Common myeloid progenitor, CD34-positive (primary cell): ENCODE measurements at regions not wholly inside any gene's neighbourhood (a gene's known extent, or its start where the extent isn't known, plus 50 kb on each side); places are given as distances from the start of the nearest gene placed in this dataset.
A peak's percentile ranks its signal among the peaks of the same experiment; 100 is the strongest.

Source experiments
- CTCF ChIA-PET: fragments of 350-600 bp; sonication (Branson Sonifier 250); formaldehyde crosslinking; loops from one replicate; lab custom pipeline; 2021; ENCODE audit warnings: antibody characterized with exemption; lab: Charles Lee
- POLR2A ChIA-PET: fragments of 350-600 bp; sonication (Branson Sonifier 250); formaldehyde crosslinking; loops from one replicate; lab custom pipeline; 2021; ENCODE audit warnings: antibody characterized with exemption; lab: Charles Lee
- DNase-seq, 3 donors: peaks; one replicate each; pipeline versions ENCODE4 v3.0.0 to v3.0.0-alpha.2; 2013
- H3K27ac ChIP-seq, 2 experiments: 1 replicate in 1 of 2; 2 replicates in 1 of 2; pipeline ENCODE4 v1.7.0; 2013; ENCODE audit warnings: inconsistent platforms in 2 of 2, low read length in 2 of 2, mild to moderate bottlenecking in 2 of 2, low read depth in 1 of 2, moderate library complexity in 1 of 2; ENCODE audit not compliant: severe bottlenecking in 2 of 2, insufficient read depth in 1 of 2, poor library complexity in 1 of 2
- H3K27me3 ChIP-seq, 5 experiments: replicated peaks in 2 of 5; 1 replicate in 3 of 5; 2 replicates in 2 of 5; pipeline versions ENCODE4 v1.6.1 to v1.7.0; 2013; ENCODE audit warnings: low read length in 4 of 5, mild to moderate bottlenecking in 2 of 5, moderate library complexity in 2 of 5, inconsistent platforms in 1 of 5; ENCODE audit not compliant: insufficient read depth in 5 of 5, control insufficient read depth in 4 of 5
- H3K36me3 ChIP-seq, 4 experiments: 1 replicate in 2 of 4; 2 replicates in 2 of 4; pipeline versions ENCODE4 v1.6.1 to v1.7.0; 2013; ENCODE audit warnings: low read length in 3 of 4, control low read depth in 1 of 4, mild to moderate bottlenecking in 1 of 4; ENCODE audit not compliant: control insufficient read depth in 4 of 4, insufficient read depth in 4 of 4
- H3K4me1 ChIP-seq, 4 experiments: 1 replicate in 3 of 4; 2 replicates in 1 of 4; pipeline versions ENCODE4 v1.6.1 to v1.7.1; 2013; ENCODE audit warnings: low read length in 3 of 4, mild to moderate bottlenecking in 3 of 4, control low read depth in 1 of 4, inconsistent platforms in 1 of 4, moderate library complexity in 1 of 4; ENCODE audit not compliant: control insufficient read depth in 4 of 4, insufficient read depth in 4 of 4; ENCODE audit errors: control extremely low read depth in 1 of 4
- H3K4me3 ChIP-seq, 7 experiments: 1 replicate in 4 of 7; 2 replicates in 3 of 7; pipeline versions ENCODE4 v1.5.1 to v1.7.0; 2013; ENCODE audit warnings: mild to moderate bottlenecking in 7 of 7, low read length in 6 of 7, moderate library complexity in 6 of 7, inconsistent platforms in 2 of 7, low read depth in 2 of 7, control low read depth in 1 of 7; ENCODE audit not compliant: insufficient read depth in 4 of 7, control insufficient read depth in 1 of 7; ENCODE audit errors: extremely low read depth in 1 of 7
- H3K9me3 ChIP-seq, 5 experiments: 1 replicate in 4 of 5; 2 replicates in 1 of 5; pipeline versions ENCODE4 v1.6.1 to v1.7.1; 2013; ENCODE audit warnings: low read length in 4 of 5, mild to moderate bottlenecking in 2 of 5, inconsistent platforms in 1 of 5, low read depth in 1 of 5, moderate library complexity in 1 of 5; ENCODE audit not compliant: control insufficient read depth in 4 of 5, insufficient read depth in 2 of 5; ENCODE audit errors: control extremely low read depth in 1 of 5
- WGBS: methylation state at CpG from one replicate; pipeline ENCODE4 v1.1.5; 2013; ENCODE audit not compliant: insufficient coverage; 5-methylcytosine and 5-hydroxymethylcytosine counted together

DNA sequence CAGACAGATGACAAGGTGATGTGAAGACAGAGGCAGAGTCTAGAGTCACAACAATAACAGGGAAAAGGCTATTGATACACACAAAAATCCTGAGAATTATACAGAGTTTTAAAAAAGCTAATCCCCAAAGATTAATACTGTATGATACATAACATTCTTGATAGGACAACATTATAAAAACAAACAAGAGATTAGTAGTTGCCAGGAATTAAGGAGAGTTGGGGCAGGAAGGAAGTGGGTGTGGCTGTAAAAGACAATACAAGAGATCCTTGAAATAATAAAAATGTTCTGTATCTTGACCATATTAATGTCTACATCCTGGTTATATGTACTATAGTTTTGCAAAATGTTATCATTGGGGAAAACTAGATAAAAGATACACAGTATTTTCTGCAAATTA is 309.5 kb upstream of the PMFBP1 start:
- POLR2A ChIA-PET = no interaction called here
- no peak for DNase-seq
- CTCF ChIA-PET = no interaction called here
- Histone ChIP-seq H3K9me3 (no peaks in the 10 kb centered on the region), H3K36me3 (no peaks in the 10 kb centered on the region), H3K27me3 (no peaks in the 10 kb centered on the region), H3K4me3 (no peak overlapping the region), H3K27ac (no peak overlapping the region), H3K4me1 (peaks cover 0 to 5% (median 2%) of the 10 kb centered on the region in 4 experiments)

DNA sequence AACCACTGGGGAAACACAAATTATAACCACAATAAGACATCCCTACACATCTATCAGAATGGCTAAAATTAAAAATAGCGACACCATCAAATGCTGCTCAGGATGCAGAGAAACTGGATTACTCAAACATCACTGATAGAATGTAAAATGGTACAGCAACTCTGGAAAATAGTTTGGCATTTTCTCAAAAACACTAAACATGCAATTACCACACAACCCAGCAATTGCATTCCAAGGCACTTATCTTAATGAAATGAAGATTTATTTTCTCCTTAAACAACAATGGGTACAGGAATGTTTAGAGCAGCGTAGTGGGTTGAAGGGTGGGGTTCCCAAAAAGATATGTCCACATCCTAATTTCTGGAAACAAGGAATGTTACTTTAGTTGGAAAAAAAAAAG is 309.0 kb upstream of the PMFBP1 start:
- Histone ChIP-seq H3K36me3 (no peaks in the 10 kb centered on the region), H3K27ac (no peak overlapping the region), H3K4me3 (no peak overlapping the region), H3K4me1 (peaks cover 0 to 5% (median 2%) of the 10 kb centered on the region in 4 experiments), H3K9me3 (no peaks in the 10 kb centered on the region), H3K27me3 (no peaks in the 10 kb centered on the region)
- CTCF ChIA-PET = no interaction called here
- POLR2A ChIA-PET = no interaction called here
- WGBS = 100% methylated on average over 1 of the region's 2 CpGs
- no peak for DNase-seq

DNA sequence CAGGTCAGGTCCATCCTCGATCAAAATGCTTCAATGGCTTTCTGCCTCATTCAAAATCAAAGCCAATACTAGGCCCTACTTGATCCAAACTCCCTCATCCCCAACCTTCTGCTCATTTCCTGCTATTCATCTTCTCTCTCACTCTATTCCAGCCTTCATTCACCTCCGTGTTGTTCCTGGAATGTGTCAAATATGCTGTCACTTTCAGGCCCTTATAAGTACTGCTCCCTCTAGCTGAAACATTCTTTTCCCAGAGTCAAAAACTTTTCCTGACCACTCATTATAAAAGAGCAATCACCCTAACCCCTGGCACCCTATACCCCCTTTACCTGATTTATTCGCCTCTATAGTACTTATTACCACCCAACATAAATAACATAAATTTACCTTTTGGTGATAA is 303.7 kb upstream of the PMFBP1 start:
- Histone ChIP-seq H3K4me3 (no peak overlapping the region), H3K9me3 (no peaks in the 10 kb centered on the region), H3K27ac (no peak overlapping the region), H3K4me1 (no peaks in the 10 kb centered on the region), H3K27me3 (no peaks in the 10 kb centered on the region), H3K36me3 (peaks cover 0 to 2% (median 0%) of the 10 kb centered on the region in 4 experiments)
- ChIA-PET POLR2A (no interaction called here), CTCF (interaction anchor here (1.2 kb wide), 1 partner anchor 76 kb away, joined by 3 read pairs; no protein-coding TSS in a partner anchor)
- DNase-seq = no peak
- WGBS = 100% methylated on average over 1 of the region's 3 CpGs

DNA sequence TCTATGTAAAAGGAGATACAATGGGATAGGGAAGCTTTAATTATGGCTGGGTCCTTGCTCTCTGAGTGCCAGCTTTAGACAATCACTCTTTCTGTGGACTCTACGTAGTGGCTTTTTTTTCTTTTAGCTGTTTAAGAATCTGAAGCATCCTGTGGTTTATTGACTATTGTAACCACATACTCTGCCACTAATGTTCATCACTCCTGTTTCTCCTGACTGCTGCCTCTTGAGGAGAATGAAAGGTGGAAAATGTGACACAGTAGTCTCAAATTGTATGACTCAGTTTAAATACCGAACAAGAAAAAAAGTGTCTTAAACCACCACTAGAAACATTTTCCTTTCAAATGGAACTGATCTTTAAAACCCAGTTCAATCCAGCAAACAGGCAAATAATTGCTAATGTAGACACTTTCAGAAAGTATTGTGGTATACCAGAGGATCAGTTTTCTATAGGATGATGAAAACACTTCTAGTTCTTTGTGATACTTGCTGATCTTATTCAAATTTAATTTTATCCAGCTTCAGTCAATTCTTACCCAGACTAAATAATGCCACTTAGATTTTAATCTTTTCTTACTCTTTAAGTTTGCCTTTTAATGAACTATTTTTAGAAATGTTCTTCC is 302.7 kb upstream of the PMFBP1 start:
- no CpG with 5 or more reads among the region's 2 CpGs for WGBS
- Histone ChIP-seq H3K4me3 (no peak overlapping the region), H3K4me1 (no peaks in the 10 kb centered on the region), H3K27ac (no peak overlapping the region), H3K9me3 (no peaks in the 10 kb centered on the region), H3K36me3 (peaks cover 0 to 2% (median 0%) of the 10 kb centered on the region in 4 experiments), H3K27me3 (no peaks in the 10 kb centered on the region)
- peak in 1 of 3 donors; percentile 6 for DNase-seq
- CTCF ChIA-PET = no interaction called here
- POLR2A ChIA-PET = no interaction called here

DNA sequence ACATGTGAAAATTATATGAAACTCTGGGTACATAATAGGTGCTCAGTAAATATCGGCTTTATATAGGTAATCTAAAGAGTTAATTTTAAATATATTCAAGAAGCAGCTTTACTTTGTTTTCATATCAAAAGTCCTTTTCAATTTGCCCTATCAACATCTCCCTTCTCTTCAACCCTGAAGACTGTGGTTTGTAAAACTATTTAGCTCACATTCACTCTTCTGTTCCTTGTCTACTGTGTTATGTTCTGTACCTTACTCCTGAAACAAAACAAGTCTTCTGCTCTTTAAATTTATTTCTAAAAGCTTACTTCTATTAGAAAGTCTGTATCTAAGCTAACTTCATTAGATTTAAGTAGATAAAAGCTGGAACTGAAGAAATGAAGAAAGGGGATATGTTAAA is 301.7 kb upstream of the PMFBP1 start:
- ChIA-PET CTCF (no interaction called here), POLR2A (no interaction called here)
- H3K36me3 ChIP-seq = peaks cover 0 to 2% (median 0%) of the 10 kb centered on the region in 4 experiments
- no peak for DNase-seq
- no peaks in the 10 kb centered on the region for H3K4me1 ChIP-seq
- WGBS = no CpG with 5 or more reads among the region's 1 CpG
- no peak overlapping the region for H3K4me3 ChIP-seq
- no peaks in the 10 kb centered on the region for H3K9me3 ChIP-seq
- H3K27me3 ChIP-seq = no peaks in the 10 kb centered on the region
- no peak overlapping the region for H3K27ac ChIP-seq

DNA sequence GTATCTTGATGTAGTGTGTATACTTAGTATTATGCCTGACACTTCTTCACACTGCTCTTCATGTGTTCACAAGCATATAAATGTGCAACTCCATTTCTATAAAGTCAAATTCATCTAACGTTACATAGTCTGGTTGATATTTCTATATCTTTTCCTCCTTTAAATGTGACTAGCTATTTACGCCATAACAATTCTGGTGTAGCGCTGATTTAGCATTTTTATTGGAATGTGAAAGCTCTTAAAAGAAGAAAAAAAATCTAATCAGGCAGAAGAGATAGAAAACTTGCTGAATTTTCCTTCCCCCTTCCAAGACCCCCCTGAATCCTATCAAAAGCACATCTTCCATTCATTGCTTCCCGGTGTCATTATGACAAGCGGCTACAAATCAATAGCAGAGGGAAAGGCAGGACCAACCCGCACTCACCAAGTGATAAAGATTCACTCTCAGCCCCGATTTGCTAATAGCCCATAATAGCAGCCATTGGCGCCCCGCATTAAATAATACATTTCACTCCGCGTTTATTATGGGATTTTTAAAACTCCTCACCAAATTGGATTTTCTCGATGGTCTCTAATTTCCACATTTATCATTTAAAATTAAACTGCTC is 299.5 kb upstream of the PMFBP1 start:
- DNase-seq = no peak
- Histone ChIP-seq H3K27ac (no peak overlapping the region), H3K9me3 (no peaks in the 10 kb centered on the region), H3K36me3 (peaks cover 0 to 2% (median 0%) of the 10 kb centered on the region in 4 experiments), H3K4me3 (no peak overlapping the region), H3K4me1 (no peaks in the 10 kb centered on the region), H3K27me3 (no peaks in the 10 kb centered on the region)
- WGBS = 98% methylated on average over 6 of the region's 12 CpGs
- POLR2A ChIA-PET = no interaction called here
- CTCF ChIA-PET = interaction anchor here (2.0 kb wide), 1 partner anchor 347 kb away, joined by 7 read pairs; no protein-coding TSS in a partner anchor

DNA sequence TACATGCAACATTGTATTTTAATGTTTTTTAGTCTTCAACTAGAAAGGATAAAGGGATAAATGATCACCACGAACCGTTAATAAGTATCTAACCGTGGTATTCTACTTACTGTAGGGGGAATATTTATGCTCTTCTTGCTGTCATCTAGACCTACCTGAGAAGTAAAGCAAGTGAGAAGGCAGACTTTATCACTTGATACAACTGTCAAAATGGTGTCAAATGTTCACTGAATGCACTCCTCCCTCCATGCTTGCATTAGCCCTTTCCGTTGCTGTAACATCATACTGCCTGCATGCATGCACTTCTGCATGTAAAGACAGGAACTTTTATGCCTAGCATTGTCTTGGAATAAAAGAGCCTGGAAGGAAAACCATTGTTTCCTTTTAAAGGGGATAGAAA is 298.6 kb upstream of the PMFBP1 start:
- peaks cover 0 to under 1% (median 0%) of the 10 kb centered on the region in 4 experiments for H3K36me3 ChIP-seq
- no peaks in the 10 kb centered on the region for H3K9me3 ChIP-seq
- no peak overlapping the region for H3K4me3 ChIP-seq
- DNase-seq = no peak
- 100% methylated on average over 4 of the region's 4 CpGs for WGBS
- ChIA-PET POLR2A (no interaction called here), CTCF (interaction anchor here (2.0 kb wide), 1 partner anchor 346 kb away, joined by 7 read pairs; no protein-coding TSS in a partner anchor)
- no peak overlapping the region for H3K27ac ChIP-seq
- H3K27me3 ChIP-seq = no peaks in the 10 kb centered on the region
- no peaks in the 10 kb centered on the region for H3K4me1 ChIP-seq
